PC-9 (cell line): ENCODE measurements at regions not wholly inside any gene's neighbourhood (a gene's known extent, or its start where the extent isn't known, plus 50 kb on each side); places are given as distances from the start of the nearest gene placed in this dataset.

Source experiments
- CTCF ChIP-seq: fragments of 200-600 bp; sonication (generic); conservative IDR thresholded peaks from 2 replicates; pipeline ENCODE4 v1.6.1; 2017; ENCODE audit warnings: mixed run types, antibody characterized with exemption, mild to moderate bottlenecking, moderate library complexity
- EZH2 ChIP-seq: fragments of 200-600 bp; sonication (generic); IDR thresholded peaks from 2 replicates; pipeline ENCODE4 v1.8.0; 2017; ENCODE audit warnings: antibody characterized with exemption, low read depth

- TF ChIP-seq CTCF, result no peak
- no peak for TF ChIP-seq EZH2
Measured at GRCh38 chr21:28857752-28858151, 134.9 kb downstream of the LTN1 start.
